T-cell (primary cell): ENCODE measurements at regions not wholly inside any gene's neighbourhood (a gene's known extent, or its start where the extent isn't known, plus 50 kb on each side); places are given as distances from the start of the nearest gene placed in this dataset.
"Not testable (repeated sequence)": the region's sequence is repeated elsewhere in the genome, so short reads cannot be mapped to it uniquely, and the experiment has no call there.

Experiments used
- ATAC-seq, 4 experiments: fragments of 200-7000 bp in 3 of 4; fragments of 150-1000 bp in 1 of 4; cut with Tn5 transposase; replicated peaks in 1 of 4; 1 replicate in 3 of 4; 2 replicates in 1 of 4; pipeline ENCODE4 v1.10.0; 2021; ENCODE audit warnings: moderate library complexity in 3 of 4, mild to moderate bottlenecking in 2 of 4, moderate number of reproducible peaks in 1 of 4
- CTCF ChIA-PET, 2 donors: fragments of 300-600 bp; sonication (Branson Sonifier 250); formaldehyde crosslinking; loops; one replicate each; lab custom pipeline; 2022; ENCODE audit warnings: antibody characterized with exemption in 2 of 2; lab: Charles Lee
- POLR2A ChIA-PET, 2 donors: fragments of 300-600 bp; sonication (Branson Sonifier 250); formaldehyde crosslinking; loops; one replicate each; lab custom pipeline; 2022; ENCODE audit warnings: antibody characterized with exemption in 2 of 2; lab: Charles Lee
- DNase-seq, 35 experiments: peaks; one replicate each; pipeline versions ENCODE4 v3.0.0 to v3.0.0-alpha.2; 2013 to 2023
- H3K27ac ChIP-seq: one replicate; pipeline ENCODE4 v1.5.1; 2013; ENCODE audit warnings: low read length
- H3K27me3 ChIP-seq, 2 experiments: replicated peaks in 1 of 2; 1 replicate in 1 of 2; 2 replicates in 1 of 2; pipeline versions ENCODE4 v1.6.1 to v1.7.0; 2013; ENCODE audit warnings: low read length in 1 of 2, mixed read lengths in 1 of 2; ENCODE audit not compliant: control insufficient read depth in 2 of 2, insufficient read depth in 2 of 2; ENCODE audit errors: extremely low read depth in 1 of 2
- H3K36me3 ChIP-seq, 2 donors: 1 replicate in 1 of 2; 2 replicates in 1 of 2; pipeline versions ENCODE4 v1.6.1 to v1.7.0; 2013; ENCODE audit warnings: low read length in 1 of 2; ENCODE audit not compliant: control insufficient read depth in 2 of 2, insufficient read depth in 1 of 2; ENCODE audit errors: extremely low read depth in 1 of 2
- H3K4me1 ChIP-seq, 2 experiments: 1 replicate in 1 of 2; 2 replicates in 1 of 2; pipeline versions ENCODE4 v1.6.1 to v1.7.0; 2013; ENCODE audit warnings: low read length in 2 of 2, mixed read lengths in 1 of 2; ENCODE audit not compliant: insufficient read depth in 2 of 2, control insufficient read depth in 1 of 2; ENCODE audit errors: extremely low read depth in 1 of 2
- H3K4me3 ChIP-seq, 2 donors: 1 replicate in 1 of 2; 2 replicates in 1 of 2; pipeline versions ENCODE4 v1.5.1 to v1.7.0; 2013; ENCODE audit warnings: mild to moderate bottlenecking in 2 of 2, low read length in 1 of 2, moderate library complexity in 1 of 2; ENCODE audit not compliant: control insufficient read depth in 1 of 2; ENCODE audit errors: extremely low read depth in 1 of 2
- H3K9me3 ChIP-seq: 2 replicates; pipeline ENCODE4 v1.7.0; 2013
- H3K27ac Mint-ChIP-seq, 2 donors: one replicate each; pipeline ENCODE4 v1.8.0; 2020 to 2021; ENCODE audit warnings: mild to moderate bottlenecking in 2 of 2, mixed read lengths in 2 of 2
- H3K27me3 Mint-ChIP-seq, 2 donors: one replicate each; pipeline ENCODE4 v1.8.0; 2021 to 2022; ENCODE audit warnings: mixed read lengths in 2 of 2
- H3K36me3 Mint-ChIP-seq: one replicate; pipeline ENCODE4 v1.8.0; 2021; ENCODE audit warnings: mixed read lengths
- H3K4me1 Mint-ChIP-seq, 3 donors: one replicate each; pipeline ENCODE4 v1.8.0; 2020 to 2022; ENCODE audit warnings: mixed read lengths in 3 of 3, mild to moderate bottlenecking in 1 of 3
- H3K4me3 Mint-ChIP-seq, 3 donors: one replicate each; pipeline ENCODE4 v1.8.0; 2020 to 2022; ENCODE audit warnings: mild to moderate bottlenecking in 3 of 3, mixed read lengths in 3 of 3, moderate library complexity in 3 of 3
- H3K9me3 Mint-ChIP-seq, 3 donors: one replicate each; pipeline ENCODE4 v1.8.0; 2020 to 2022; ENCODE audit warnings: mixed read lengths in 3 of 3
- WGBS: methylation state at CpG from one replicate; pipeline ENCODE4 v1.1.5; 2013; ENCODE audit warnings: missing lambda C conversion rate; ENCODE audit not compliant: insufficient coverage; 5-methylcytosine and 5-hydroxymethylcytosine counted together

DNA sequence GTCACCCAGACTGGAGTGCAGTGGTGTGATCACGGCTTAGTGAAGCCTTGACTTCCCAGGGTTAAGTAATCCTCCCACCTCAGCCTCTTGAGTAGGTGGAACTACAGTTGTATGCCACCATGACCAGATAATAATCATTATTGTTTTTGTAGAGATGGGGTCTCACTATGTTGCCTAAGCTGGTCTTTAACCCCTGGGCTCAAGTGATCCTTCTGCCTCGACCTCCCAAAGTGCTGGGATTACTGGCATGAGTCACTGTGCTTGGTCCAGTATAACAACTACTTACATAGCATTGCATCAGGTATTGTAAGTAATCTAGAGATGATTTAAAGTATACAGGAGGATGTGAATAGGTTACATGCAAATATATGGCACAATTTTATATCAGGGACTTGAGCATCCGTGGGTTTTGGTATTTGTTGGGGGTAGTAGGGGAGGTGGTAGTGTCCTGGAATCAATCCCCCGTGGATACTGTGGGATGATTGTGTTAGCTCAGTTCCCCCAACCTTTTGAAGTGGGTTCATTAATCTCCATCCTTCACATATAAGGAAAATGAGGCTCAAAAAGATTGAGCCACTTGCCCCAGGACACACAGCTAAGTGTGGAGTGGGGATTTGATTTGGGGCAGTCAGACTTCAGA, 61.4 kb upstream of the CNIH3 start:
- Histone ChIP-seq H3K27ac (no peak overlapping the region), H3K27me3 (no peaks in the 10 kb centered on the region), H3K36me3 (no peaks in the 10 kb centered on the region), H3K4me1 (no peaks in the 10 kb centered on the region), H3K9me3 (no peaks in the 10 kb centered on the region), H3K4me3 (no peak overlapping the region)
- ChIA-PET POLR2A (no interaction called here), CTCF (no interaction called here)
- H3K4me3 Mint-ChIP-seq, result no peak overlapping the region
- no CpG with 5 or more reads among the region's 4 CpGs for WGBS
- no peak overlapping the region for H3K27ac Mint-ChIP-seq
- DNase-seq (no peak), ATAC-seq (no peak)
- no peaks in the 10 kb centered on the region for H3K4me1 Mint-ChIP-seq
- H3K36me3 Mint-ChIP-seq, result no peaks in the 10 kb centered on the region
- H3K9me3 Mint-ChIP-seq, result no peaks in the 10 kb centered on the region
- no peaks in the 10 kb centered on the region for H3K27me3 Mint-ChIP-seq

DNA sequence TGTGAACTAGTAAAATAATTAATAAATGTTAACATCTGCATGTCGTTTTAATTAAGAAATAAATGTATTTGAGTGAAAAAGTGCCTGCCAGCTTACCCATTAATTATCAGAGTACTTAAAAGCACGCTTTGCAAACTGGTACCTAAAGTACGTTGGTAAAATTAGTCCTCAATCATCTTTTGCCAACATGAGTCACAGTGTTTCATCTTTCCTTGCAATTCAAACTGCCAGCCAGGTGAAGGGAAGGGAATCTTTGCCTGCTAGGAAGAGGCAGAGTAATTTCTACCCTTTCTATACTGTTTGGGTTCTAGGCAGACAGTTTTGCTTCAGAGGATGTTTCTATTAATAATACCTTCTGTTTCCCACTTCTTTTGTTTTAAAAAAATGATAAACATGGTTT, 57.2 kb upstream of the CNIH3 start:
- no peak overlapping the region for H3K27ac Mint-ChIP-seq
- no peaks in the 10 kb centered on the region for H3K27me3 Mint-ChIP-seq
- no peaks in the 10 kb centered on the region for H3K36me3 ChIP-seq
- H3K36me3 Mint-ChIP-seq, result no peaks in the 10 kb centered on the region
- no CpG with 5 or more reads among the region's 3 CpGs for WGBS
- ChIA-PET POLR2A (no interaction called here), CTCF (no interaction called here)
- no peaks in the 10 kb centered on the region for H3K9me3 ChIP-seq
- H3K4me1 Mint-ChIP-seq, result no peaks in the 10 kb centered on the region
- H3K27ac ChIP-seq, result no peak overlapping the region
- DNase-seq (no peak), ATAC-seq (no peak)
- peaks cover 0 to 9% (median 0%) of the 10 kb centered on the region in 3 donors for H3K9me3 Mint-ChIP-seq
- H3K4me3 ChIP-seq, result no peak overlapping the region
- H3K27me3 ChIP-seq, result no peaks in the 10 kb centered on the region
- no peaks in the 10 kb centered on the region for H3K4me1 ChIP-seq
- H3K4me3 Mint-ChIP-seq, result no peak overlapping the region

DNA sequence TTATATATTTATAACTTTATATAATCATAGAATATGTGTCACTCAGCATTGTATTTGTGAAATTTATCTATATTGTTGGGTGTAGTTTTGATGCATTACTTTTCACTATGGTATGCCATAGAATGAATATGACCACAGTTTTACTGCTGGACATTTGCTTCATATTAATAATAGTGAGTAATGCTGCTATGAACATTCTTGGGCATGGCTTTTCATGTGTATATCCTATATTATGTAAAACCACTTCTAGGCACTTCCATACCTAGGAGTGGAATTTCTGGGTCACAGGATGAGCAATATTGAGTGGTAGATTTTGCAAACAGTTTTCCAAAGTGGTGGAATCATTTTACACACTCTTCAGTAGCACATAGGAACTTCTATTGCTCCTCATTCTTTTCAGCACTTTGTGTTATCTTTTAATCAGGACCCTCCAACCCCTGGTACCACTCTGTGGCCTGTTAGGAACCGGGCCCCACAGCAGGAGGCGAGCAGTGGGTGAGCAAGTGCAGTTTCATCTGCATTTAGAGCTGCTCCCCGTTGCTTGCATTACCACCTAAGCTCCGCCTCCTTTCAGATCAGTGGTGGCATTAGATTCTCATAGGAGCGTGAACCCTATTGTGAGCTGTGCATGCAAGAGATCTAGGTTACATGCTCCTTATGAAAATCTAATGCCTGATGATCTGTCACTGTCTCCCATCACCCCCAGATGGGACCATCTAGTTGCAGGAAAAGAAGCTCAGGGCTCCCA, 56.0 kb upstream of the CNIH3 start:
- ChIA-PET CTCF (no interaction called here), POLR2A (interaction anchor here in 1 of 2 donors (0.7 kb wide), 1 partner anchor 1329 kb away, joined by 3 read pairs; no protein-coding TSS in a partner anchor)
- Mint-ChIP-seq H3K9me3 (peaks cover 0 to 9% (median 0%) of the 10 kb centered on the region in 3 donors), H3K27me3 (no peaks in the 10 kb centered on the region), H3K4me1 (no peaks in the 10 kb centered on the region), H3K27ac (no peak overlapping the region), H3K36me3 (no peaks in the 10 kb centered on the region), H3K4me3 (no peak overlapping the region)
- ATAC-seq, result no peak
- Histone ChIP-seq H3K27me3 (no peaks in the 10 kb centered on the region), H3K4me1 (no peaks in the 10 kb centered on the region), H3K4me3 (no peak overlapping the region), H3K27ac (no peak overlapping the region), H3K9me3 (no peaks in the 10 kb centered on the region), H3K36me3 (no peaks in the 10 kb centered on the region)
- DNase-seq, result no peak
- WGBS, result 76% methylated on average over 4 of the region's 5 CpGs

DNA sequence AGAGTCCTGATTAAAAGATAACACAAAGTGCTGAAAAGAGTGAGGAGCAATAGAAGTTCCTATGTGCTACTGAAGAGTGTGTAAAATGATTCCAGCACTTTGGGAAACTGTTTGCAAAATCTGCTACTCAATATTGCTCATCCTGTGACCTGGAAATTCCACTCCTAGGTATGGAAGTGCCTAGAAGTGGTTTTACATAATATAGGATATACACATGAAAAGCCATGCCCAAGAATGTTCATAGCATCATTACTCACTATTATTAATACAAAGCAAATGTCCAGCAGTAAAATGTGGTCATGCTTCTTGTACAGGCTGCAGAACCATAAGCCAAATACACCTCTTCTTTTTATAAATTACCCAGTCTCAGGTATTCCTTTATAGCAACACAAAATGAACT, 53.2 kb upstream of the CNIH3 start:
- ATAC-seq, POLR2A ChIA-PET, H3K36me3 ChIP-seq, H3K27ac Mint-ChIP-seq, H3K4me3 ChIP-seq, H3K4me1 Mint-ChIP-seq, H3K9me3 ChIP-seq, H3K4me3 Mint-ChIP-seq, H3K27me3 Mint-ChIP-seq, DNase-seq, H3K4me1 ChIP-seq, H3K27me3 ChIP-seq, H3K9me3 Mint-ChIP-seq, H3K36me3 Mint-ChIP-seq, CTCF ChIA-PET, H3K27ac ChIP-seq: not testable (repeated sequence)

DNA sequence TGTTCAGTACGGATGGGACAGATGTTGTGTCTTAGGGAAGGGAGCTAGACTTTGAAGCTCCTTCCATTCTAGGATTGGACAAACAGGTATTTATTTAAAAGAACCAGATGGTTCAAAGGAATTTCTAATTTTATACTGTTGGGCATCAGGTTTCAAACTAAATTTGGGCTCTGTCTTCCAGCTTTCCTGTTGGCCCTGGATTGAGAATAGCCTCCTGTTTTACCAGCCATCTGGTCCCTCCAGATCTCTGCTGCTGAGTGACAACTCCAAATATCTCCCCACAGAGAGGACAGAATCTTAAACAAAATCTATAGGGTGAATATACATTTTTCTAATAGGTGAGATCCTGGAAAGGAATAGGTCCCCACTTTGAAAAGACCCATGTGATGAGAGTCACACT, 52.5 kb upstream of the CNIH3 start:
- no peak overlapping the region for H3K27ac ChIP-seq
- no peak overlapping the region for H3K4me3 ChIP-seq
- H3K4me1 Mint-ChIP-seq, result no peaks in the 10 kb centered on the region
- no peaks in the 10 kb centered on the region for H3K27me3 ChIP-seq
- DNase-seq, result no peak
- no peaks in the 10 kb centered on the region for H3K27me3 Mint-ChIP-seq
- no peaks in the 10 kb centered on the region for H3K36me3 Mint-ChIP-seq
- 100% methylated on average over 1 of the region's 1 CpG for WGBS
- H3K4me1 ChIP-seq, result no peaks in the 10 kb centered on the region
- H3K4me3 Mint-ChIP-seq, result no peak overlapping the region
- H3K36me3 ChIP-seq, result no peaks in the 10 kb centered on the region
- no peaks in the 10 kb centered on the region for H3K9me3 ChIP-seq
- CTCF ChIA-PET, result no interaction called here
- H3K9me3 Mint-ChIP-seq, result peaks cover 0 to 9% (median 0%) of the 10 kb centered on the region in 3 donors
- ATAC-seq, result no peak
- no peak overlapping the region for H3K27ac Mint-ChIP-seq
- POLR2A ChIA-PET, result no interaction called here

DNA sequence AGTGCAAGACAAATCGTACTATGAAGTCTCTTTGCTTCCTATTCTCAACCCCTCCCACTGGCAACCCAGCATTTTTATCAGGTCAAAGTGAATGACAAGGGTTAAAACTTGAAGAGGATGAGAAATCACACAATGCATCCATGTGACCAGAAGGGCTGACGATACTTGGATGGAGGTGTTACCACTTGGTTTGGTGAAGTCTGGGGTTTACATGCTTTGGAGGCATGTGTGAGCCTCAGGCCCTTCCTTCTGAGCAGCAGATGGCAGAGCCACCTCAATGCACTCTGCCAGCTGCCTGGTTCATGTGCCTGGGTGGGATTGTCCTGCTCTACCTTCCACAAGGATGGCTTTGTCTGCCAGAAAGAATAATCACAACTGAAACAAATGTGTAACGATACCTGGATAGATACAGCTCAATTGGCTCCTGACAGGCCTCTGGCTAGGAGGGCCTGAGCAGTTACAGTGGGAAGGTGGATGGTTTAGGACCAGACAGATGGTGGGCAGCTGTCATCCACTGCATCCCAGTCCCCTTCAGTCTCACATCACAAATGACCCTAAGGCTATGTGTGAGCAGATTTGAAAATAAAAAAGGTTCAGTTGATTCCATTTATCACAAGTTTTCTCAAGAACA, 51.5 kb upstream of the CNIH3 start:
- CTCF ChIA-PET, result no interaction called here
- WGBS, result 100% methylated on average over 1 of the region's 3 CpGs
- no peak overlapping the region for H3K27ac Mint-ChIP-seq
- Histone ChIP-seq H3K27ac (no peak overlapping the region), H3K9me3 (no peaks in the 10 kb centered on the region), H3K4me1 (no peaks in the 10 kb centered on the region), H3K4me3 (no peak overlapping the region), H3K36me3 (no peaks in the 10 kb centered on the region), H3K27me3 (no peaks in the 10 kb centered on the region)
- no peak for DNase-seq
- peaks cover 0 to 9% (median 0%) of the 10 kb centered on the region in 3 donors for H3K9me3 Mint-ChIP-seq
- H3K36me3 Mint-ChIP-seq, result no peaks in the 10 kb centered on the region
- POLR2A ChIA-PET, result no interaction called here
- no peaks in the 10 kb centered on the region for H3K27me3 Mint-ChIP-seq
- ATAC-seq, result no peak
- H3K4me3 Mint-ChIP-seq, result no peak overlapping the region
- H3K4me1 Mint-ChIP-seq, result no peaks in the 10 kb centered on the region
